NT2/D1 (cell line): ENCODE measurements at regions not wholly inside any gene's neighbourhood (a gene's known extent, or its start where the extent isn't known, plus 50 kb on each side); places are given as distances from the start of the nearest gene placed in this dataset.

Source experiments
- DNase-seq: peaks from one replicate; pipeline ENCODE4 v3.0.0-alpha.2; 2011; ENCODE audit warnings: low read depth, low spot score
- H3K27me3 ChIP-seq: 2 replicates; pipeline ENCODE4 v1.6.0; 2011; ENCODE audit warnings: mild to moderate bottlenecking; ENCODE audit not compliant: insufficient read length, insufficient read depth
- H3K36me3 ChIP-seq: 2 replicates; pipeline ENCODE4 v1.6.1; 2011; ENCODE audit warnings: mild to moderate bottlenecking, low read length, mixed read lengths; ENCODE audit not compliant: insufficient read depth, insufficient read length
- H3K4me1 ChIP-seq: 2 replicates; pipeline ENCODE4 v1.5.1; 2011; ENCODE audit not compliant: insufficient read depth, insufficient read length
- H3K4me3 ChIP-seq: 2 replicates; pipeline ENCODE4 v1.5.1; 2011; ENCODE audit warnings: low read depth; ENCODE audit not compliant: insufficient read length
- H3K9ac ChIP-seq: 2 replicates; pipeline ENCODE4 v1.6.0; 2011; ENCODE audit warnings: low read depth; ENCODE audit not compliant: insufficient read length
- H3K9me3 ChIP-seq: 2 replicates; pipeline ENCODE4 v1.5.1; 2011; ENCODE audit warnings: mild to moderate bottlenecking, low read length; ENCODE audit not compliant: insufficient read depth
- SUZ12 ChIP-seq: IDR thresholded peaks from 2 replicates; pipeline ENCODE4 v1.6.1; 2011; ENCODE audit not compliant: insufficient read length, insufficient read depth; ENCODE audit errors: extremely low read depth
- YY1 ChIP-seq: IDR thresholded peaks from 2 replicates; pipeline ENCODE4 v1.6.1; 2011; ENCODE audit not compliant: insufficient read length, insufficient read depth
- ZNF274 ChIP-seq: IDR thresholded peaks from 2 replicates; pipeline ENCODE4 v1.6.1; 2011; ENCODE audit warnings: mild to moderate bottlenecking, low read depth, low read length

DNA sequence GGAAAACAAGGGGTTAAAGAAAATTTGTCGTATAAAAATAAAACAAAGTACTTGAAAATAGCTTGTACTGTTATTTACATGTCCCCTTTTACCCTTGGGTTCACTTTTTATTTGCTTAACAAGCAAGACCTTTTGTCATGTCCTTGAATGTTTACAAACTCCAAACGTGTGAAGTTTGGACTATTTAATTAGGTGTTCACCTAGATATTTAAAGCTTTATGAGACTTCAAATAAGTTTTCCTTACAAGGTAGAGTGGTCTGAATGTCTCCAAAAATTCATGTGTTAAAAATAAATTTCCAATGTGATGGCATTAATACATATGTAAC, 242.0 kb upstream of the TTC14 start:
- no peaks in the 10 kb centered on the region for H3K27me3 ChIP-seq
- no peak for TF ChIP-seq SUZ12
- TF ChIP-seq ZNF274, result no peak
- TF ChIP-seq YY1, result no peak
- H3K4me1 ChIP-seq, result no peaks in the 10 kb centered on the region
- H3K4me3 ChIP-seq, result no peak overlapping the region
- no peaks in the 10 kb centered on the region for H3K36me3 ChIP-seq
- no peak for DNase-seq
- no peaks in the 10 kb centered on the region for H3K9me3 ChIP-seq
- no peak overlapping the region for H3K9ac ChIP-seq

DNA sequence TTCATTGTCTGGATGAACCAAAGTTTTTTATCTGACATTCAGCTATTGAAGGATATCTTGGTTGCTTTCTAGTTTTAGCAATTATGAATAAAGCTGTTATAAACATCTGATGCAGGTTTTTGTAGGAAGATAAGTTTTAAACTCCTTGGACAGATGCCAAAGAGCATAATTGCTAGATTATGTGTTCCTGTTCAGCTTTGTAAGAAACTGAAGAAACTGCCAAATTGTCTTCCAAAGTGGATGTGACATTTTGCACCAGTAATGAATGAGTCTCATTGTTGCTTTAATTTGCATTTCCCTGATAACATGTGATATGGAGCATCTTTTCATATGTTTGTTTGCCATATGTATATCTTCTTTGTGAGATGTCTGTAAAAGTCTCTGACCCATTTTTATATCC, 239.9 kb upstream of the TTC14 start:
- Histone ChIP-seq H3K27me3 (no peaks in the 10 kb centered on the region), H3K9ac (no peak overlapping the region), H3K9me3 (no peaks in the 10 kb centered on the region; the same call in 1 of the 2 replicates), H3K36me3 (no peaks in the 10 kb centered on the region), H3K4me1 (no peaks in the 10 kb centered on the region), H3K4me3 (no peak overlapping the region)
- TF ChIP-seq SUZ12 (no peak), YY1 (no peak), ZNF274 (no peak)
- no peak for DNase-seq

- Histone ChIP-seq H3K4me3 (no peak overlapping the region), H3K9ac (no peak overlapping the region), H3K27me3 (no peaks in the 10 kb centered on the region), H3K36me3 (no peaks in the 10 kb centered on the region), H3K9me3 (no peaks in the 10 kb centered on the region), H3K4me1 (no peaks in the 10 kb centered on the region)
- no peak for DNase-seq
- no peak for TF ChIP-seq YY1
- no peak for TF ChIP-seq SUZ12
- TF ChIP-seq ZNF274, result no peak
Measured at GRCh38 chr3:180375831-180376230, 226.1 kb upstream of the TTC14 start.

DNA sequence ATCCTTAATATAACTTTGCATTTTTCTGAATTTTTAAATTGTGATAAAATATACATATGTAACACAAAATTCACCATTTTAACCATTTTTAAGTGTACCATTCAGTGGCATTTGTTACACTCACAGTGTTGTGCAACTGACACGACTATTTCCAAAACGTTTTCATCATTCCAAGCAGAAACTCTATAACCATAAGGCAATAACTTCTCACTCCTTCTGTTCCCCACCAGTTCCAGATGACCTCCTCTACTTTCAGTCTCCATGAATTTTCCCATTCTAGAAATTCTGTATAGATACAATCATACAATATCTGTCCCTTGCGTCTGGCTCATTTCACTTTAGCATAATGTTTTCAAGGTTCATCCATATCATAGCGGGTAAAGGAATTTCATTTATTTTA, 223.5 kb upstream of the TTC14 start:
- H3K4me3 ChIP-seq, result no peak overlapping the region
- no peaks in the 10 kb centered on the region for H3K36me3 ChIP-seq
- H3K27me3 ChIP-seq, result no peaks in the 10 kb centered on the region
- DNase-seq, result no peak
- H3K9me3 ChIP-seq, result no peaks in the 10 kb centered on the region
- no peaks in the 10 kb centered on the region for H3K4me1 ChIP-seq
- H3K9ac ChIP-seq, result no peak overlapping the region
- TF ChIP-seq YY1 (no peak), SUZ12 (no peak), ZNF274 (no peak)

- no peaks in the 10 kb centered on the region for H3K27me3 ChIP-seq
- TF ChIP-seq ZNF274 (no peak), YY1 (no peak), SUZ12 (no peak)
- H3K4me3 ChIP-seq, result no peak overlapping the region
- H3K36me3 ChIP-seq, result no peaks in the 10 kb centered on the region
- H3K9ac ChIP-seq, result no peak overlapping the region
- peak; percentile 28 for DNase-seq
- no peaks in the 10 kb centered on the region for H3K4me1 ChIP-seq
- H3K9me3 ChIP-seq, result no peaks in the 10 kb centered on the region
Measured at GRCh38 chr3:180382638-180383180, 219.3 kb upstream of the TTC14 start.

GRCh38 chr3:180383332-180384020, 218.5 kb upstream of the TTC14 start:
- H3K9me3 ChIP-seq, result no peaks in the 10 kb centered on the region
- no peaks in the 10 kb centered on the region for H3K36me3 ChIP-seq
- no peak overlapping the region for H3K9ac ChIP-seq
- TF ChIP-seq SUZ12, result no peak
- no peak for TF ChIP-seq ZNF274
- no peak for TF ChIP-seq YY1
- no peak for DNase-seq
- no peak overlapping the region for H3K4me3 ChIP-seq
- H3K4me1 ChIP-seq, result no peaks in the 10 kb centered on the region
- H3K27me3 ChIP-seq, result no peaks in the 10 kb centered on the region

DNA sequence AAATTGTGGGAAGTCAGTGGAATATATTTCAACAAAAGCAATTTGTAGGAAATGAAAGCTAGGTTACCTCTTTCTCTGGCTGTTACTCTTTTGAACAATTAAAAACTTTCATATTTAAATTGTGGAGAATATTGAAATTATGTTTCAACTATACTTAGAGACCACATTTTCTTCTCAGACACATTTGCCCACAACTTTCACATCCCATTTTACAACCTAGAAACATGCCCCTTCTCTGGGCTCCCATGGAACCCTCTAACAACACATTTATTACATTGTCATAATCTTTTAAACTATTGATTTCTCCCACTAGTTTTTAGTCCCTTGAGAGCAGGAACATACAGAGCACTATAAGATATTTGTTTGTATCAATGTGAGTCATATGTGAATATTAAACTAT, 211.7 kb upstream of the TTC14 start:
- H3K27me3 ChIP-seq, result no peaks in the 10 kb centered on the region
- no peaks in the 10 kb centered on the region for H3K4me1 ChIP-seq
- no peak for DNase-seq
- no peak for TF ChIP-seq ZNF274
- TF ChIP-seq YY1, result no peak
- no peak for TF ChIP-seq SUZ12
- H3K4me3 ChIP-seq, result no peak overlapping the region
- no peak overlapping the region for H3K9ac ChIP-seq
- no peaks in the 10 kb centered on the region for H3K36me3 ChIP-seq
- H3K9me3 ChIP-seq, result no peaks in the 10 kb centered on the region

DNA sequence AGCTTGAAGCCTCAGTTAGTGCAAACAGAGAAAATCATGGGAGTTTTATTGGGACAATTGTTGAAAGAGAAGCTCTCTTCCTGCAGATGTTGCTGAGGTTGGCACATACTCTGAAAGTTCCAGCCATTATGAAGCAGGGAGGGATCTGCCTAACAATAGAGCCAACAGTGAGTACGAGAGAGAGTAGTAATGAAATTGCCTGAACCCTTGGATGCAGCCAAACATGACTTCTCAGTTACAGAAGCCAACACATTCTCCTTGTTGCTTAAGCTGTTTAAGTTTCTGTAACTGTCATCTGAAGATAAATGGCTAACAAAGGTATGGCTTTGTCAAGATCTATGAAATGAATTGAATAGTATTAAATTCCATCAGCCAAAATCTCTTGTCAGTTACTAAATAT, 211.0 kb upstream of the TTC14 start:
- no peaks in the 10 kb centered on the region for H3K9me3 ChIP-seq
- no peak for DNase-seq
- H3K27me3 ChIP-seq, result no peaks in the 10 kb centered on the region
- no peaks in the 10 kb centered on the region for H3K4me1 ChIP-seq
- H3K36me3 ChIP-seq, result no peaks in the 10 kb centered on the region
- TF ChIP-seq YY1, result no peak
- TF ChIP-seq SUZ12, result no peak
- TF ChIP-seq ZNF274, result no peak
- no peak overlapping the region for H3K4me3 ChIP-seq
- H3K9ac ChIP-seq, result no peak overlapping the region
